ENCODE measurements at regions not wholly inside any gene's neighbourhood (a gene's known extent, or its start where the extent isn't known, plus 50 kb on each side); places are given as distances from the start of the nearest gene placed in this dataset.

- TF ChIP-seq CTCF (IDR thresholded peaks at IDR 0.05; ENCODE audit: low read length): no peak
- TF ChIP-seq EZH2 (IDR thresholded peaks at IDR 0.05; ENCODE audit: borderline replicate concordance, low read length): no peak
Measured at GRCh38 chr10:109618748-109619147, 304.6 kb downstream of the XPNPEP1 start.

All from OCI-LY1 (cell line).